Liver (tissue), 7 donors: ENCODE measurements at regions not wholly inside any gene's neighbourhood (a gene's known extent, or its start where the extent isn't known, plus 50 kb on each side); places are given as distances from the start of the nearest gene placed in this dataset.

ENCODE experiments used
- DNase-seq: peaks from one replicate; pipeline ENCODE4 v3.0.0-alpha.2; 2017; ENCODE audit warnings: low spot score
- H3K27ac ChIP-seq, 2 donors: one replicate each; pipeline ENCODE4 v1.7.0; 2013; ENCODE audit warnings: inconsistent platforms in 2 of 2, low read length in 2 of 2, control low read depth in 1 of 2, low read depth in 1 of 2, mild to moderate bottlenecking in 1 of 2
- H3K27me3 ChIP-seq, 4 donors: one replicate each; pipeline versions ENCODE4 v1.6.1 to v1.7.0; 2013; ENCODE audit warnings: low read length in 3 of 4, inconsistent platforms in 1 of 4, mild to moderate bottlenecking in 1 of 4, moderate library complexity in 1 of 4; ENCODE audit not compliant: control insufficient read depth in 4 of 4, insufficient read depth in 4 of 4
- H3K36me3 ChIP-seq, 4 donors: one replicate each; pipeline versions ENCODE4 v1.6.1 to v1.7.0; 2013; ENCODE audit warnings: low read length in 3 of 4, mild to moderate bottlenecking in 3 of 4, low read depth in 1 of 4, moderate library complexity in 1 of 4; ENCODE audit not compliant: control insufficient read depth in 4 of 4, insufficient read depth in 3 of 4
- H3K4me1 ChIP-seq, 4 donors: one replicate each; pipeline versions ENCODE4 v1.6.1 to v1.7.0; 2013; ENCODE audit warnings: low read length in 3 of 4, mild to moderate bottlenecking in 3 of 4, moderate library complexity in 1 of 4; ENCODE audit not compliant: control insufficient read depth in 4 of 4, insufficient read depth in 4 of 4
- H3K4me3 ChIP-seq, 3 donors: one replicate each; pipeline versions ENCODE4 v1.6.1 to v1.7.0; 2013; ENCODE audit warnings: low read length in 3 of 3, control low read depth in 1 of 3, low read depth in 1 of 3, mild to moderate bottlenecking in 1 of 3
- H3K9ac ChIP-seq, 2 donors: one replicate each; pipeline ENCODE4 v1.7.0; 2013; ENCODE audit warnings: low read length in 2 of 2, mild to moderate bottlenecking in 2 of 2, moderate library complexity in 2 of 2, control low read depth in 1 of 2, low read depth in 1 of 2
- H3K9me3 ChIP-seq, 4 donors: one replicate each; pipeline versions ENCODE4 v1.6.1 to v1.7.0; 2013; ENCODE audit warnings: low read length in 3 of 4; ENCODE audit not compliant: control insufficient read depth in 4 of 4
- EGR1 ChIP-seq, 2 donors: IDR thresholded peaks; 2 replicates each; pipeline ENCODE4 v1.6.1; 2016 to 2018; ENCODE audit warnings: antibody characterized with exemption in 2 of 2, low read depth in 2 of 2
- FOXA1 ChIP-seq: IDR thresholded peaks from 2 replicates; pipeline ENCODE4 v1.6.1; 2016; ENCODE audit warnings: antibody characterized with exemption
- FOXA2 ChIP-seq: IDR thresholded peaks from 2 replicates; pipeline ENCODE4 v1.6.1; 2016; ENCODE audit warnings: antibody characterized with exemption
- GABPA ChIP-seq, 2 donors: IDR thresholded peaks in 1 of 2; conservative IDR thresholded peaks in 1 of 2; 2 replicates each; pipeline ENCODE4 v1.6.1; 2016; ENCODE audit warnings: antibody characterized with exemption in 2 of 2, mild to moderate bottlenecking in 1 of 2, moderate library complexity in 1 of 2
- HNF4A ChIP-seq, 2 donors: conservative IDR thresholded peaks; 2 replicates each; pipeline ENCODE4 v1.6.1; 2016; ENCODE audit warnings: antibody characterized with exemption in 2 of 2, mild to moderate bottlenecking in 2 of 2
- HNF4G ChIP-seq: IDR thresholded peaks from 2 replicates; pipeline ENCODE4 v1.6.1; 2016; ENCODE audit warnings: antibody characterized with exemption
- JUND ChIP-seq, 2 donors: IDR thresholded peaks; 2 replicates each; pipeline ENCODE4 v1.6.1; 2016; ENCODE audit warnings: antibody characterized with exemption in 2 of 2
- MAX ChIP-seq: IDR thresholded peaks from 2 replicates; pipeline ENCODE4 v1.6.1; 2016; ENCODE audit warnings: antibody characterized with exemption
- NR2F2 ChIP-seq: IDR thresholded peaks from 2 replicates; pipeline ENCODE4 v1.6.1; 2016; ENCODE audit warnings: antibody characterized with exemption
- RAD21 ChIP-seq, 2 donors: IDR thresholded peaks; 2 replicates each; pipeline ENCODE4 v1.6.1; 2016; ENCODE audit warnings: antibody characterized with exemption in 2 of 2, mild to moderate bottlenecking in 2 of 2
- REST ChIP-seq: IDR thresholded peaks from 2 replicates; pipeline ENCODE4 v1.6.1; 2016; ENCODE audit warnings: antibody characterized with exemption, mild to moderate bottlenecking
- RXRA ChIP-seq, 2 donors: IDR thresholded peaks; 2 replicates each; pipeline ENCODE4 v1.6.1; 2017 to 2018; ENCODE audit warnings: antibody characterized with exemption in 2 of 2, mild to moderate bottlenecking in 1 of 2
- SP1 ChIP-seq: IDR thresholded peaks from 2 replicates; pipeline ENCODE4 v1.6.1; 2018; ENCODE audit warnings: antibody characterized with exemption, mild to moderate bottlenecking
- TAF1 ChIP-seq: conservative IDR thresholded peaks from 2 replicates; pipeline ENCODE4 v1.6.1; 2016; ENCODE audit warnings: antibody characterized with exemption, mild to moderate bottlenecking
- ZBTB33 ChIP-seq: IDR thresholded peaks from 2 replicates; pipeline ENCODE4 v1.6.1; 2016; ENCODE audit warnings: antibody characterized with exemption
- WGBS: extraction: QIAGEN DNeasy Blood & Tissue Kit; methylation state at CpG from one replicate; pipeline ENCODE4 v1.1.7; 2013; 5-methylcytosine and 5-hydroxymethylcytosine counted together
- donor health status: healthy.
- donor health status: healthy.
- donor health status: healthy.
- donor health status: healthy.

- Histone ChIP-seq H3K27me3 (no peaks in the 10 kb centered on the region), H3K4me1 (peaks cover 0 to 4% (median 2%) of the 10 kb centered on the region in 4 donors), H3K36me3 (no peaks in the 10 kb centered on the region), H3K27ac (no peak overlapping the region), H3K4me3 (no peak overlapping the region), H3K9me3 (no peaks in the 10 kb centered on the region), H3K9ac (no peak overlapping the region)
- WGBS, result 35% methylated on average over 2 of the region's 2 CpGs
- TF ChIP-seq RAD21 (IDR thresholded peaks at IDR 0.05) (no peak), FOXA2 (no peak), NR2F2 (no peak), EGR1 (IDR thresholded peaks at IDR 0.05; ENCODE audit: low read depth in 2 of 2) (no peak), HNF4A (conservative IDR thresholded peaks at IDR 0.05) (no peak), MAX (no peak), RXRA (IDR thresholded peaks at IDR 0.05) (no peak), ZBTB33 (no peak), JUND (IDR thresholded peaks at IDR 0.05) (no peak), SP1 (no peak), HNF4G (no peak), GABPA (IDR thresholded peaks at IDR 0.05 in 1 of 2, conservative IDR thresholded peaks at IDR 0.05 in 1 of 2) (no peak), FOXA1 (no peak), TAF1 (no peak), REST (no peak)
- DNase-seq, result no peak
Measured at GRCh38 chrX:96376266-96376665, 308.4 kb upstream of the DIAPH2 start.

- no peaks in the 10 kb centered on the region for H3K27me3 ChIP-seq
- DNase-seq, result no peak
- H3K4me1 ChIP-seq, result no peaks in the 10 kb centered on the region
- TF ChIP-seq RAD21 (IDR thresholded peaks at IDR 0.05) (no peak), MAX (no peak), FOXA1 (no peak)
- no peak overlapping the region for H3K27ac ChIP-seq
- H3K36me3 ChIP-seq, result no peaks in the 10 kb centered on the region
- H3K9ac ChIP-seq, result no peak overlapping the region
- no peaks in the 10 kb centered on the region for H3K9me3 ChIP-seq
- WGBS, result 13% methylated on average over 1 of the region's 1 CpG
- no peak overlapping the region for H3K4me3 ChIP-seq
Measured at GRCh38 chrX:96379951-96380350, 304.7 kb upstream of the DIAPH2 start.
